Stromal cell of bone marrow (primary cell): ENCODE measurements at regions not wholly inside any gene's neighbourhood (a gene's known extent, or its start where the extent isn't known, plus 50 kb on each side); places are given as distances from the start of the nearest gene placed in this dataset.
"Not testable (repeated sequence)": the region's sequence is repeated elsewhere in the genome, so short reads cannot be mapped to it uniquely, and the experiment has no call there.

Experiments used
- DNase-seq: peaks from one replicate; pipeline ENCODE4 v3.0.0-alpha.2; 2012; ENCODE audit warnings: low read depth

- DNase-seq, result not testable (repeated sequence)
Observed at GRCh38 chr1:146323302-146323701, 94.5 kb upstream of the NOTCH2NLA start.

GRCh38 chr1:146322893-146323292 is 94.1 kb upstream of the NOTCH2NLA start:
- DNase-seq, result not testable (repeated sequence)

- DNase-seq, result not testable (repeated sequence)
Observed at GRCh38 chr1:146318715-146319114, 89.9 kb upstream of the NOTCH2NLA start.

GRCh38 chr1:146317785-146318184 is 89.0 kb upstream of the NOTCH2NLA start:
- DNase-seq, result not testable (repeated sequence)

GRCh38 chr1:146314449-146315246 is 85.8 kb upstream of the NOTCH2NLA start:
- DNase-seq, result not testable (repeated sequence)

GRCh38 chr1:146310579-146310978 is 81.8 kb upstream of the NOTCH2NLA start:
- DNase-seq, result not testable (repeated sequence)

- not testable (repeated sequence) for DNase-seq
Observed at GRCh38 chr1:146309427-146309826, 80.6 kb upstream of the NOTCH2NLA start.

- DNase-seq, result not testable (repeated sequence)
Observed at GRCh38 chr1:146308892-146309291, 80.1 kb upstream of the NOTCH2NLA start.

GRCh38 chr1:146308152-146308551 is 79.3 kb upstream of the NOTCH2NLA start:
- not testable (repeated sequence) for DNase-seq

- DNase-seq, result not testable (repeated sequence)
Observed at GRCh38 chr1:146307632-146308031, 78.8 kb upstream of the NOTCH2NLA start.

- DNase-seq, result not testable (repeated sequence)
Observed at GRCh38 chr1:146306651-146307050, 77.8 kb upstream of the NOTCH2NLA start.

GRCh38 chr1:146305442-146305841 is 76.6 kb upstream of the NOTCH2NLA start:
- DNase-seq, result not testable (repeated sequence)

GRCh38 chr1:146298575-146298897 is 69.7 kb upstream of the NOTCH2NLA start:
- DNase-seq, result not testable (repeated sequence)

- not testable (repeated sequence) for DNase-seq
Observed at GRCh38 chr1:146297781-146298574, 69.2 kb upstream of the NOTCH2NLA start.

GRCh38 chr1:146292940-146293936 is 64.4 kb upstream of the NOTCH2NLA start:
- DNase-seq, result not testable (repeated sequence)

- not testable (repeated sequence) for DNase-seq
Observed at GRCh38 chr1:146292424-146292823, 63.6 kb upstream of the NOTCH2NLA start.

- DNase-seq, result not testable (repeated sequence)
Observed at GRCh38 chr1:146287881-146288280, 59.1 kb upstream of the NOTCH2NLA start.

GRCh38 chr1:146284760-146285159 is 55.9 kb upstream of the NOTCH2NLA start:
- not testable (repeated sequence) for DNase-seq

- not testable (repeated sequence) for DNase-seq
Observed at GRCh38 chr1:146283527-146283880, 54.7 kb upstream of the NOTCH2NLA start.

- DNase-seq, result not testable (repeated sequence)
Observed at GRCh38 chr1:146282807-146283526, 54.1 kb upstream of the NOTCH2NLA start.

- not testable (repeated sequence) for DNase-seq
Observed at GRCh38 chr1:146281522-146281921, 52.7 kb upstream of the NOTCH2NLA start.
